ENCODE measurements at regions not wholly inside any gene's neighbourhood (a gene's known extent, or its start where the extent isn't known, plus 50 kb on each side); places are given as distances from the start of the nearest gene placed in this dataset.

- no peak for DNase-seq (ENCODE audit: low read depth)
- no peak overlapping the region for H3K4me3 ChIP-seq (ENCODE audit: low read depth, low read length)
- TF ChIP-seq CTCF (conservative IDR thresholded peaks at IDR 0.05; ENCODE audit: low read depth, low read length), result no peak
These were observed 64.6 kb upstream of the LRP8 start for GRCh38 chr1:53392460-53392859.

- TF ChIP-seq CTCF (conservative IDR thresholded peaks at IDR 0.05; ENCODE audit: low read depth, low read length), result peak; percentile 85
- DNase-seq (ENCODE audit: low read depth), result peak; percentile 75
- H3K4me3 ChIP-seq (ENCODE audit: low read depth, low read length), result no peak overlapping the region
These were observed 65.5 kb upstream of the LRP8 start for GRCh38 chr1:53393325-53393792.

GRCh38 chr1:53394306-53394705 lies 64.9 kb upstream of the DMRTB1 start:
- no peak overlapping the region for H3K4me3 ChIP-seq (ENCODE audit: low read depth, low read length)
- DNase-seq (ENCODE audit: low read depth), result no peak

GRCh38 chr1:53395671-53396215 lies 63.5 kb upstream of the DMRTB1 start:
- no peak overlapping the region for H3K4me3 ChIP-seq (ENCODE audit: low read depth, low read length)
- no peak for DNase-seq (ENCODE audit: low read depth)
- TF ChIP-seq CTCF (conservative IDR thresholded peaks at IDR 0.05; ENCODE audit: low read depth, low read length), result no peak

More at GRCh38 chr1:53394306-53394705, 64.9 kb upstream of the DMRTB1 start:
- TF ChIP-seq CTCF (conservative IDR thresholded peaks at IDR 0.05; ENCODE audit: low read depth, low read length), result no peak

- TF ChIP-seq CTCF (conservative IDR thresholded peaks at IDR 0.05; ENCODE audit: low read depth, low read length), result no peak
- no peak overlapping the region for H3K4me3 ChIP-seq (ENCODE audit: low read depth, low read length)
- DNase-seq (ENCODE audit: low read depth), result no peak
These were observed 62.5 kb upstream of the DMRTB1 start for GRCh38 chr1:53396573-53397268.

- no peak for DNase-seq (ENCODE audit: low read depth)
- no peak overlapping the region for H3K4me3 ChIP-seq (ENCODE audit: low read depth, low read length)
- no peak for TF ChIP-seq CTCF (conservative IDR thresholded peaks at IDR 0.05; ENCODE audit: low read depth, low read length)
These were observed 61.1 kb upstream of the DMRTB1 start for GRCh38 chr1:53398091-53398490.
